ENCODE measurements at regions not wholly inside any gene's neighbourhood (a gene's known extent, or its start where the extent isn't known, plus 50 kb on each side); places are given as distances from the start of the nearest gene placed in this dataset.

- H3K4me3 ChIP-seq (ENCODE audit: low read length): no peak overlapping the region
- TF ChIP-seq ZNF274 (IDR thresholded peaks at IDR 0.05; ENCODE audit: low read depth, low read length): no peak
Measured at GRCh38 chr3:177513815-177514610, 316.7 kb upstream of the TBL1XR1 start.

DNA sequence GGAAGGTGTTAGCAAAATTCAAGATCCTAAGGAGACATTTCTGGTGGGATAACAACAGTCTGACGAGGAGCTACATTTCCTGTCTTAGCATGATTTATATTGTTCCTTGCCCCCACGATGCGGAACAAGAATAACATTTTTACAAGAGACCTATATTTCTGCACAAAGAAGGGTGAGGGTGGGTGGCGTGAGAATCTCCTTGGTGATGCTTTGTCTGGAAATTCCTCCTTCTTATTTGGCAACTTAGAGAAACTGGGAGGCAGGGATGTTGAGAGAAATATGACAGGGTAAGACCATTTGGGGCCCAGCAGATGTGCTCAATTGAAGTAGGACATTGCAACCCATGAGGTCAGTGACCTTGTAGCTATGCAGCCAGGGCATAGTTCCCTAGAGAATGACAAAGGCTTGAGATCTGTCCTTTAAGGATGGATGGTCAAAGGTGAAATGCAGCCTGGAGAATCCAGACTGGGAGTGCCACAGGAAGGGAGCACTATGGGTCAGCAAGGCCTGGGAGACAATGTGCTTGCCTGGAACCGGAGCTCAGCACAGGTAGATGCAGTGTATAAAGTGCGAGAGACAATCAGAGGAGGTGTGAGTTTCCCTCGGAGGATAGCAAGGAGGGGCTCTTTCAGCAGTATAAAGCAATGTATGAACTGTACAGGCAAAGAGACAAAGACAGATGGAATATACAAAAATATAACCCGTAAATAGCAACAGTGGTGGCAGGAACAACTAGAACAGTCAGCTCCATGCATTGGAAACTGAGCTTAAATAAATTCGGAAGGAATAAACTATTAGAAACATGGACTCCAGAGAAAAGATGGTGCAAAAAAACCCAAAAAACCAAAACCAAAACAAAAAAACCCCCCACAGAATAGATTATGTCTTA lies 317.6 kb upstream of the TBL1XR1 start:
- H3K4me3 ChIP-seq (ENCODE audit: low read length): no peak overlapping the region
- TF ChIP-seq ZNF274 (IDR thresholded peaks at IDR 0.05; ENCODE audit: low read depth, low read length): no peak

- TF ChIP-seq ZNF274 (IDR thresholded peaks at IDR 0.05; ENCODE audit: low read depth, low read length): no peak
- H3K4me3 ChIP-seq (ENCODE audit: low read length): no peak overlapping the region
Measured at GRCh38 chr3:177515786-177516157, 318.5 kb upstream of the TBL1XR1 start.

DNA sequence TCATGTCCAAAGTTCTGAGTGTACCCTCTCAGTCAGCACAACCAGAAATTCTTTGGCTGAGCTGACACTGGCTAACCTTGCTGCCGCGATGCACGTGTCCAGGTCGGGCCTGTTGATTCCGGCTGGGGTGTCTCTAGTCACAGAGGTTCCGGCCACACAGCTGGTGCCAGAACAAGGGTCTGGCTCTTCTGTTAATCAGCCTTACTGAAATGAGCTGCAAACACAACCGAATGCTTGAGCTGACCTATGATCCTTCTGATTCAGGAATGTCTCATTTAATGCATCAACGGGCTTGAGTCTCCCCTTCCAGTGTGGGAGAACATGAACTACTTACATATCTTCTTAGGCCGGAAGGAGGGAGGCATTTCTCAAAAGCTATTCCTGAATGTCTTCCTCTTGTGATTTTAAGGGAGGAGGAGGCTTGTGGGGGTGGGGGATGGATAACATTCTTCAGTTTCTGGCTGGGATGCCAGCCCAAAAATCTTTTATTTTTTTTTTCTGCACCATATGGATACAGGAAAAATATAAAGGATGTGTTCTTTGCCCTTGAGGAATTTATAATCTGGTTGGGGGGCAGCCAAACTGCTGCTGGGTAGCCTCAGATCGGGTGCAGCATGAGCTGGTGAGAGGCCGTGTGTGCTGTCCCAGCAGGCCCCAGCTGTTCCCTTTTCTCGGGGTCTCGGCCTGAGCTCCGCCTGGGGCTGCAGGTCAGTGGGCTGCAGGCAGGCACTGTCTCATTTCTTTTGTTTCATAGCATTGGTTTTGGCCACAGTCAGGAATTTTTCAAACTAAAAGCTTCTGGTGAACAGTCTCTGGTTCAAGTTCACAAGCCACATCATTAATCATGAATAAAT lies 319.1 kb upstream of the TBL1XR1 start:
- TF ChIP-seq ZNF274 (IDR thresholded peaks at IDR 0.05; ENCODE audit: low read depth, low read length): no peak
- no peak overlapping the region for H3K4me3 ChIP-seq (ENCODE audit: low read length)

- TF ChIP-seq ZNF274 (IDR thresholded peaks at IDR 0.05; ENCODE audit: low read depth, low read length): no peak
- H3K4me3 ChIP-seq (ENCODE audit: low read length): no peak overlapping the region
Measured at GRCh38 chr3:177517906-177518305, 320.6 kb upstream of the TBL1XR1 start.

DNA sequence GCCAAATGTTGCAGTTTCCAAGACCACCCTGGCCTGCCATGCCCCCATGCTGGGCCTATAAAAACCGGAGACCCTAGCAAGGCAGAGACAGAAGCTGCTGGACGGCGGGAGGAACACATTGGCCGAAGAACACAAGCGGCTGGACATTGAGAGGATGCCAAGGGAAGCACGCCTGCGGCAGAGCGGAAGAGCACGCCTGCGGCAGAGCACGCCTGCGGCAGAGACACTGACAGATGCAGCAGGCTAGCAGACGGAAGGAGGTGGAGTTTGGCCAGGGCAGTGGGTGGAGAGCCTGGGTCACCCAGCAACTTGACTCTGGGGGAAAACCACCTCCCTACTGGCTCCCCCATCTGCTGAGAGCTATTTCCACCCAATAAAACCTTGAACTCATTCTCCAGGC lies 322.3 kb upstream of the TBL1XR1 start:
- TF ChIP-seq ZNF274 (IDR thresholded peaks at IDR 0.05; ENCODE audit: low read depth, low read length): no peak
- no peak overlapping the region for H3K4me3 ChIP-seq (ENCODE audit: low read length)

GRCh38 chr3:177521305-177521704 lies 324.0 kb upstream of the TBL1XR1 start:
- TF ChIP-seq ZNF274 (IDR thresholded peaks at IDR 0.05; ENCODE audit: low read depth, low read length): no peak
- no peak overlapping the region for H3K4me3 ChIP-seq (ENCODE audit: low read length)

DNA sequence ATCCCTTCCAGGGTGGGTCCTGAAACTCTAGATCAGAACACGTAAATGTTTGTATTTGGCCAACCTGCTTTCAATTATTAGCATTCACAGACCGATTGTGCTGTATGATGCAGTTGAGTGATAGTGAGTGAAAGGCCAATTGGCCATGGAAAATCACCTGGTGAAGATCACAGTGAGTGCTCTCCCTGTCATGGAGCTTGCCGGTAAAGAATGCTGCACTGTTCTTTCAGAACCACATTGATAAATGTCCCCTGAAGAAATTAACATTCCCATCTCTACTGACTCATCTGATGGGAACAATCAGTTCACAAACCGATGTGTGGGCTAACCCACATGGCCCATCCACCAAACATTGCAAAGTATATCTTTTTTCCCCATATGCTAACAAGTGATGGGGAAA lies 324.8 kb upstream of the TBL1XR1 start:
- no peak for TF ChIP-seq ZNF274 (IDR thresholded peaks at IDR 0.05; ENCODE audit: low read depth, low read length)

GRCh38 chr3:177523067-177523675 lies 325.9 kb upstream of the TBL1XR1 start:
- TF ChIP-seq ZNF274 (IDR thresholded peaks at IDR 0.05; ENCODE audit: low read depth, low read length): no peak
- no peak overlapping the region for H3K4me3 ChIP-seq (ENCODE audit: low read length)

More for the DNA sequence above, 324.8 kb upstream of the TBL1XR1 start:
- H3K4me3 ChIP-seq (ENCODE audit: low read length): no peak overlapping the region

DNA sequence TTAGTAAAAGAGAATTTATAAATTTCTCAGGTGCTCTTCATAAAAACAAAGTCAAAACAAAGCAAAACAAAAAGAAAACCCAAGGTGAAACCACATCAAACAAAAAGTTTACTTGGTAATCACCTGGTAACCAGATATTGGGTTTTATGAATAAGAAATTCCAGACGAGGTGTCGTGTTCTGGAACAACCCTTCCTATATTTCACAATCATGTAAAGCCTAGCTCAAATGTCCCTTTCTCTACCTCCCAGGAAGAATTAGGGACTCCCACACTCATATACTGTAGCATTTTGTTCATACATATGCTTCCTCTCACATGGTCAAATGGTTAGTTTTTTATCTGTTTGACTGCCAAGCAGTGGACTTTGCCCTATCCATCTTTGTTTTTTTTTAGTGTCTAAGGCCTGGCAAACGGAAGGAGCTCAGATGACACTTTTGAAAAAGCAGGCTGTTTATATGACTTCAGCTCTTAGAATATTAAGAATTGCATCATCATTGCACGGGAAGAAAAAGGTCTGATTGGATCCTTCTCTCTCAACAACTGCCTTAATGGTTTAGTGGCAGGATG lies 326.7 kb upstream of the TBL1XR1 start:
- no peak overlapping the region for H3K4me3 ChIP-seq (ENCODE audit: low read length)
- TF ChIP-seq ZNF274 (IDR thresholded peaks at IDR 0.05; ENCODE audit: low read depth, low read length): no peak

DNA sequence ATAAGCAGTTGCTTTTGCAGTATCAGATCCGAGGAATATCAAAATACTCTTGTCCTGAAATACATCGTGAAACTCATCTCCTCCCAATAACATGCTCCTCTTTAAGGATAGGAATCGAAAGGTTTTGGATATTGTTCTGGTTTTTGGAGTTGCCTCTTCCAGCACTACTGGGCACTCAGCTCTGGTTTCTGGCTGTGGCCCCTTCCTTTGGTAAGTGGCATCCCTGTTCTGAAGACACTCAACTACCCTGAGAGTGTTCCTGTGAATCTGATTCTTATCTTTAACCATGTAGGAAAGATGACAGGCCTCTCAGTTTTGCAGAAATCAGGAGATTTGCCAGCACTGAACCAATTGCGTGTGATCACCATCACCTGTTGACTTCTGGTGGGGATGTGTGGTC lies 327.5 kb upstream of the TBL1XR1 start:
- TF ChIP-seq ZNF274 (IDR thresholded peaks at IDR 0.05; ENCODE audit: low read depth, low read length): no peak
- no peak overlapping the region for H3K4me3 ChIP-seq (ENCODE audit: low read length)

DNA sequence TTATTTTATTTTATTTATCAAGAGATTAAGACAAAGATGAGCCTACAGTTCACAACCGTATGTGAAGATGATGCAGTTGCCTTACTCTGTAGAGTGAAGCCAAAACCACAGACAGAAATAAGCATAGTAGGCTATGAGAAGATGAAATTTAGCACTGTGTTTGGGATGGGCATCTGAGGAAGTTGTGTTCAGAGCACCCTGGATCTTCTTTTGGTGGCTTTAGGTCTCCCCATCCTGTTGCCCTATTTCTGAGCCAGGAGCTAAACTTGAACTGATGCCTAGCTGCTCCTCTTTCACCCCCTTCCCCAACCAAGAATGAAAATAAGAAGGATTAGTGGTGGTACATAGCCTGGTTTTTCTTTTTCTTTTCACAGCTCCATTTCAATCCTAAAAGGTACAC lies 328.1 kb upstream of the TBL1XR1 start:
- TF ChIP-seq ZNF274 (IDR thresholded peaks at IDR 0.05; ENCODE audit: low read depth, low read length): no peak

GRCh38 chr3:177525987-177526712 lies 328.9 kb upstream of the TBL1XR1 start:
- TF ChIP-seq ZNF274 (IDR thresholded peaks at IDR 0.05; ENCODE audit: low read depth, low read length): no peak
- no peak overlapping the region for H3K4me3 ChIP-seq (ENCODE audit: low read length)

More for the DNA sequence above, 328.1 kb upstream of the TBL1XR1 start:
- H3K4me3 ChIP-seq (ENCODE audit: low read length): no peak overlapping the region

Data from GM08714 (cell line).